Myocyte (in vitro differentiated cells): ENCODE measurements at regions not wholly inside any gene's neighbourhood (a gene's known extent, or its start where the extent isn't known, plus 50 kb on each side); places are given as distances from the start of the nearest gene placed in this dataset.

ENCODE experiments used
- DNase-seq: peaks from one replicate; pipeline ENCODE4 v3.0.0-alpha.2; 2012; ENCODE audit warnings: low read depth

DNA sequence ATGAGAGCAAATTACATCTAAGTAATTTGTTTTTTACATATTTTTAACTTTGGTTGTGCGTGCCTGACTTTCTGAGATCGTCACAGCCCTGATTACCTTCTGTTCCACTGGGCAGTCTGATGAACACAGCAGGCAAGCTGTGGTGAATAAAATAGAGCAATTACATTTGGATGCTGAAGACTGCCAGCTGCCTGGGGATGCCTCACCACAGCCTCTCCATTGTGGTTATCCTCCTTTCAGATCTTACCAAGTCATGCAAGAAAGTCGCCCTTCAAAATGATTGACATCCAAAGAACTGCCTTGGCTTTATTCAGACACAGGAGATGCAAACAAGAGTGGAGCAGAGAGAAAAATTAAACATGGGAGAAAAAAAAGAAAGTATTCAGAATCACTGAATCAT lies 456.6 kb upstream of the TMPO start:
- DNase-seq = peak; percentile 7

- no peak for DNase-seq
Measured at GRCh38 chr12:98059659-98060343, 455.6 kb upstream of the TMPO start.

DNA sequence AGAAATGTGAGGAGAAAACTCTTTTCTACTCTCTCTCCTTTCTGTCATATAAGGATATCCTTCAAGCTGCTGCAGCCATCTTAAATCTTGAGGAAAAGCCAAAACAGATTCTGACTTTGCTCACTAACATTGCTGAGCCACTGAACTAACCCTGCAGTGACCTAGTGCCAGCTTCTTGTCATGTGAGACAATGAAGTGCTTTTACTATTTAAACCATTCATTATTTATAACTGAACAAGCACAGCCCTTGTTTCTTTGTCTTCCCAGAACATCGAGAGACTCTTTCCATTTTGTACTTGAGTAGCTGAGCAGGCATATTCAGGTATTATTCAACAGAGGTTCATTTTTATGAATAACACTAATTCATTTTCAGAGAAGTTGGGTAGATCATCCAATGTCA lies 455.0 kb upstream of the TMPO start:
- no peak for DNase-seq

DNA sequence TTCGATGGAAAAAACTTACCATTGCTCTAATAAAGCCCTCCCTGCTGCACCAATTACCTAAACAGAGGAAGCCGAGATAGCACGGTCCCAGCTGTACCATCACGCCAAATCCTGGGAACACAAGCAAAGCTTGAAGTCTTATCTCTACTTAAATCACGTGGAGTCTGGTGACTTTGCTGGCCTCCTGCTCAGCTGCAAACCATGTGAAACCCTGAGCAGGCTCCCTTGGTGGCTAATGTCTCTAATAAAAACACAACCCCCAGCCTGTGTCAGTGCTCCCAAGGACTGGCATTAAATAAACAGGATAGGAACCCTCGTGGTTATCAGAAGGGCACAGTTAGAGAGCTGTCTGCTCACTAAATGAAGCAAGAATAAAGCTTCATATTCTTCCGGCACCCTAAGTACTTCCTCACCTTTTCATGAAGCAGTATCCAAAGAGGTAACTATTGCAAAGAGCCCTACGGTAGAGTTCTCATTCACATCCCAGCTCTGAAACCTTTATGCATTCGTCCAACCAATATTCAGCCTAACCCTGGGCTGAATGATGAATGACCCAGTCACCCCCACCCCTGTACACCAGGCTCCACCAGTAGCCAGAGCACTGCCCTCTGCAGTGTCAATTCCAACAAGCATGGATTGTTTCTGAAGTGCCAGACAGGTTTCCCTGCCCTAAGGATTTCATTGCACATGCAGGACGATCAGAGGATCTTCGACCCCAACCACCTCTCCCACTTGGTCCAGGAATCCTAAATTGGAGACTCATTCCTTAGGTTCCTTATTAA lies 452.7 kb upstream of the TMPO start:
- DNase-seq = no peak

- DNase-seq = no peak
Measured at GRCh38 chr12:98064501-98064900, 450.9 kb upstream of the TMPO start.

DNA sequence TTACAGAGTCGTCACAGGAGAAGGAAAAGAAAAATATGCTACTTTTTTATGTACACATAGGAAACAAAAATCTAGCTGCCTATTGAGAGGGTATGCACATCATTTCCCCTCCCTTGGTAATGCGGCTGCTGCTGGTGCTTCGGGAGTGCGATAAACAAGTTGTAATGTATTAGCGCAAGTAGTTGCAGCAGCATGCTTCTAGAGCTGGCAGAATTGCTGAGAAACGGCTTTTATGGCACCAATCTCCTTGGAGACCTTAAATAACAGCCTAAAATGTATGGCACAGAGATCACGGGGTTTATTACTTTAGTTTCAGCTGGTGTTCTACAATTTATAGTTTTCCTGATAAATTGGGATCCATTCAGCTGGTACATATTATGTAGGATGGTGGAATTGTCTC lies 447.6 kb upstream of the TMPO start:
- DNase-seq = no peak

GRCh38 chr12:98073610-98074009 lies 441.8 kb upstream of the TMPO start:
- DNase-seq = no peak

DNA sequence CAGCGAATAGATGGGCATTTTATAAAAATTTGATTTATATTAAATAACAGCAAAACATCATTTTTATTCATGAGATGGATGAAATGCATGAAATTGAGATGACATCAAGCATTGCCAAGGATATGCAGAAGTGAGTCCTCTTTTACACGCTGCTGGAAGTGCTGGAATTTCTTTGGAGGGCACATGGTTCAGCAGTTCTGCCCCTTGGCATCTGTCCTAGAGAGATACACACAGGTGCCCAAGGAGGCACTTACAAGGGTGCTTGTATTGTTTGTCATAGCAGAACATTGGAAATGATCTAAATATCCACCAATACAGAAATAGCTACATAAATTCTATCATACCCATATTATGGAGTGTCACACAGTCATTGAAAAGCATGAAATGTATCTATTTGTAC lies 441.1 kb upstream of the TMPO start:
- no peak for DNase-seq

- no peak for DNase-seq
Measured at GRCh38 chr12:98084391-98084790, 431.0 kb upstream of the TMPO start.

- DNase-seq = no peak
Measured at GRCh38 chr12:98085046-98085755, 430.2 kb upstream of the TMPO start.

DNA sequence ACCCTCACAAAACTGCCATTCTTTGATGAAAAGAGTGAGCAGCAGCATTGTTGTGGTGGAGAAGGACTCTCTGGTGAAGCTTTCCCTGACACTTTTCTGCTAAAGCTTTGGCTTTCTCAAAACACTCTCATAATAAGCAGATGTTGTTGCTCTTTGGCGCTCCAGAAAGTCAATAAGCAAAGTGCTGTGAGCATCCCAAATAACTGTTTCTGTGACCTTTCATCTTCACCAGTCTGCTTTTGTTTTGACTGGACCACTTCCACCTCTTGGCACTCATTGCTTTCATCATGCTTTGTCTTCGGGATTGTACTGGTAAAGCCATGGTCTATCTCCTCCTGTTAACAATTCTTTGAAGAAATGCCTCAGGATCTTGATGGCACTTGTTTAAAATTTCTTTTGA lies 424.7 kb upstream of the TMPO start:
- DNase-seq = no peak

DNA sequence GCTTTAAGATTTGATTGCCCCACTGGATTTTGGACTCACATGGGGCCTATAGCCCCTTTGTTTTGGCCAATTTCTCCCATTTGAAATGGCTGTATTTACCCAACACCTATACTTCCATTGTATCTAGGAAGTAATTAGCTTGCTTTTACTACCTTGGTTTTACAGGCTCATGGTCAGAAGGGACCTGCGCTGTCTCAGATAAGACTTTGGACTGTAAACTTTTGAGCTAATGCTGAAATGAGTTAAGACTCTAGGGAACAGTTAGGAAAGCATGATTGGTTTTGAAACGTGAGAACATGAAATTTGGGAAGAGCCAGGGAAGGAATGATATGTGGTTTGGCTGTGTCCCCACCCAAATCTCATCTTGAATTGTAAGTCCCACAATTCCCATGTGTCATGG lies 419.0 kb upstream of the TMPO start:
- no peak for DNase-seq

- no peak for DNase-seq
Measured at GRCh38 chr12:98106031-98106683, 409.2 kb upstream of the TMPO start.

DNA sequence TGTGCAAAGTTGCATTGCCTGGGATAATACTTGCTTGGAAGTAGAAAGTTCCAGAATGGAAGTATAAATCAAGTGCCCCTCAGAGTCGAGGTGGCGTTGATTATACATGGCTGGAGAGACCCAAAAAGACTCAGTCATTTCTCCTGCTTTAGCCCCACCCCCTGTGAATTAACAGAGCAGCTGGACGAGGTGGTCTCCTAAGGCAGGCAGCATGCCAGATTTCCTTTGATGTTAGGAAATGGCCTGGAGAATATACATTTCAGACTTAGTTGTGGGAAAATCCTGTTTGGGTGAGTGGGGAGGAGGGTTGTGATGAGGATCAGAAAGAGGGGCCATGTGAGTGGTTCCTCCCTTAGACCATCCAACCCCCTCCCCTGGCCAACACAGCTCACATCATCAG lies 406.1 kb upstream of the TMPO start:
- no peak for DNase-seq

GRCh38 chr12:98110536-98110935 lies 404.9 kb upstream of the TMPO start:
- no peak for DNase-seq

DNA sequence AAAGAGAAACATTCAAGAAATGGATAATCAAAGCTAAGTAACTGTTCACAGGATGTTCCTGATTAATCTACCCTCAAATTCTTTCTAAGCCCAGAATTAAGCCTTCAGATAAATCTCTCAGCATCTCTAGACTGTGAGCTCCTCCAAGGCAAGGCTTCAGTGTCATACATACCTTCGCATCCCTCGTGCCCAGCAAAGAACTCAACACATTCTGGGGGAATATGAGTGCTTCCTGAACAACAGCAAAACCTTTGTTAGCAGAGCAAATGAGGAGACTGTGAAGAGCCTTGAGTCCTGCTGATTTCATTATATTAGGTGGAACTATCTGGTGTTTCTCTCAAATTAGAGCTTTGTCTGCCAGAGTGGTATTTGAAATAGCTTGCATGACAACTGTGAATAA lies 401.8 kb upstream of the TMPO start:
- DNase-seq = no peak

GRCh38 chr12:98121963-98122362 lies 393.4 kb upstream of the TMPO start:
- DNase-seq = no peak

GRCh38 chr12:98123021-98123461 lies 392.3 kb upstream of the TMPO start:
- DNase-seq = no peak

DNA sequence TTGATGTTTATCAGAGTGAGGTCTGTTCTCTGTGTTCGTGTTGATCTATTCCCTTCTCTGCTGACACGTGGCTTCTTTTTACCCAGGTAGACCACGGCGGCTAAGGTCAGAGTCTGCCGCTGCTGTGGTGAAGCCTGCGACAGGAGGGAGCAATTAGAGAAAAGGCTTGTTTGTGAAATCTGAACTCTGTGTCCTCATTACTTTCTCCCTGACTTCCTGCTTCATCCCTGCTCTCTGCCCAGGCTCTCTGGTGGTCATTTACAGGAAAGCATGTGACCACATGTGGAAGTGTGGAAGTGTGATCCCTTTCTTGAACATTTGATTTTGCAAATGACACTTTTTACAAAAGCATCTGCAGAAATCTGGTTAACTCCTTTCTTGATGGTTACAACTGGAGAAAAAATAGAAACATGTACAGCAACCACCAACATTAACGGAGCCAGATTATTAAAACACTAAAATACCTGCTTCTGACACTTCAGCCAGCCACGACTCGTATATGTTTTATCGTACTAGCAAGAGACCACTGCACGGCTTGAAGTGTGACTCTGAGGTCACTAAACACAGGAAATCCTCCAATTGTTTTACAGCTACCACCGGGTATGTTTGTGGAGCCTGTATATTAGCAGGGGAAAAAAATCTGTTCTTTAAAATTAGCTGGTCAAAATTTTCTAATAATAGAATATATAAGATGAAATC lies 388.6 kb upstream of the TMPO start:
- no peak for DNase-seq

DNA sequence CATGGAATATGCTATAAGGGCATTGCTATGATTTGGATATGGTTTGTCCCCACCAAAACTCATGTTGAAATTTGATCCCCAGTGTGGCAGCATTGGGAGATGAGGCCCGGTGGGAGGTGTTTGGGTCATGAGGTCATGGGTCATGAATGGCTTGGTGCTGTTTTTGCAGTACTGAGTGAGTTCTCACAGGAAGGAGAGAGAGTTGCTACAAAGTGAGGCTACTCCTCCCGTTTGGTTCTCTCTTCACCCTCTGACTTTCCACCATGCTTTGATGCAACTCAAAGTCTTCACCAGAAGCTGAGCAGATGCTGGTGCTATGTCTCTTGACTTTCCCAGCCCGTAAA lies 388.1 kb upstream of the TMPO start:
- DNase-seq = no peak

- DNase-seq = no peak
Measured at GRCh38 chr12:98127854-98128253, 387.5 kb upstream of the TMPO start.
